H1 (cell line): ENCODE measurements at regions not wholly inside any gene's neighbourhood (a gene's known extent, or its start where the extent isn't known, plus 50 kb on each side); places are given as distances from the start of the nearest gene placed in this dataset.

Source experiments
- BACH1 ChIP-seq: IDR thresholded peaks from 2 replicates; pipeline ENCODE4 v1.6.1; 2012; ENCODE audit warnings: low read length, improper control_type of control experiment
- EP300 ChIP-seq, 2 experiments: IDR thresholded peaks; 1 replicate in 1 of 2; 2 replicates in 1 of 2; pipeline ENCODE4 v1.6.1; 2011 to 2012; ENCODE audit warnings: low read depth in 2 of 2, low read length in 2 of 2, mild to moderate bottlenecking in 2 of 2, borderline replicate concordance in 1 of 2, inconsistent platforms in 1 of 2, moderate library complexity in 1 of 2
- FOSL1 ChIP-seq: IDR thresholded peaks from 2 replicates; pipeline ENCODE4 v1.6.1; 2011; ENCODE audit warnings: mild to moderate bottlenecking, low read depth, low read length, moderate library complexity; ENCODE audit not compliant: insufficient read depth
- HDAC6 ChIP-seq: IDR thresholded peaks from one replicate; pipeline ENCODE4 v1.7.1; 2012; ENCODE audit warnings: low read depth, mild to moderate bottlenecking, inconsistent platforms, low read length, moderate library complexity
- JUND ChIP-seq: IDR thresholded peaks from 2 replicates; pipeline ENCODE4 v1.6.1; 2011; ENCODE audit warnings: mild to moderate bottlenecking, improper control_type of control experiment, low read length
- KDM5A ChIP-seq: fragments of 200-600 bp; IDR thresholded peaks from 2 replicates; pipeline ENCODE4 v1.7.1; 2012; ENCODE audit warnings: mild to moderate bottlenecking, low read length, inconsistent platforms, mixed read lengths
- POLR2A ChIP-seq, 2 experiments: IDR thresholded peaks; 1 replicate in 1 of 2; 2 replicates in 1 of 2; pipeline ENCODE4 v1.6.1; 2011; ENCODE audit warnings: low read depth in 2 of 2, low read length in 2 of 2, mild to moderate bottlenecking in 2 of 2; ENCODE audit errors: control extremely low read depth in 1 of 2
- RAD21 ChIP-seq, 2 experiments: IDR thresholded peaks in 1 of 2; conservative IDR thresholded peaks in 1 of 2; 2 replicates each; pipeline ENCODE4 v1.6.1; 2011; ENCODE audit warnings: low read depth in 2 of 2, low read length in 2 of 2, improper control_type of control experiment in 1 of 2, inconsistent platforms in 1 of 2, mild to moderate bottlenecking in 1 of 2, moderate library complexity in 1 of 2
- ZNF274 ChIP-seq: IDR thresholded peaks from 2 replicates; pipeline ENCODE4 v1.7.0; 2012; ENCODE audit warnings: low read length, borderline replicate concordance; ENCODE audit errors: extremely low read depth
- TF ChIP-seq, protein P1 (sequence below), 3 experiments: IDR thresholded peaks; 1 replicate in 2 of 3; 2 replicates in 1 of 3; pipeline versions ENCODE4 v1.5.1 to v1.6.1; 2011; ENCODE audit warnings: low read length in 3 of 3, mild to moderate bottlenecking in 3 of 3, inconsistent platforms in 2 of 3, low read depth in 1 of 3, moderate library complexity in 1 of 3; ENCODE audit not compliant: insufficient read depth in 1 of 3; ENCODE audit errors: control extremely low read depth in 1 of 3
- TF ChIP-seq, protein P2 (sequence below): IDR thresholded peaks from 2 replicates; pipeline ENCODE4 v1.6.1; 2011; ENCODE audit warnings: low read length, improper control_type of control experiment

DNA sequence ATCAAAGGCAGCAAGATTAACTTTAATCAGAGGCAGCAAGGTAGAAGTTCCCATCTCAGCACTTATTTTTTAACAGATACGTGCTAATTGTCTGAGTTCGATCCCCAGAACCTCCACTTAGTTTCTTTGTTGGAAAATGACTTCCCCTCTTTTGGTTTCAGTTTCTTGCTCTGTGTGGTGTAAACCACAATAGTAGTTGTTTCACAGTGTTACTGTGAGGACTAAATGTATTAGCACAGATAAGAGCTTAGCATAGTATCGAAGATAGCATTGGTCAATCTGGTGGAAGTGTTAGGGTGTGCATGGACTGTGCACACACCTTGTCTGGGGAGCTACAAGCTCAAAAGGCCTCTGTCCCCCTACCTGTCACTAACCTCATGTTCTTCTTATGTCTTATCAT, 988.3 kb upstream of the GYPC start:
- TF ChIP-seq, protein P1, sequence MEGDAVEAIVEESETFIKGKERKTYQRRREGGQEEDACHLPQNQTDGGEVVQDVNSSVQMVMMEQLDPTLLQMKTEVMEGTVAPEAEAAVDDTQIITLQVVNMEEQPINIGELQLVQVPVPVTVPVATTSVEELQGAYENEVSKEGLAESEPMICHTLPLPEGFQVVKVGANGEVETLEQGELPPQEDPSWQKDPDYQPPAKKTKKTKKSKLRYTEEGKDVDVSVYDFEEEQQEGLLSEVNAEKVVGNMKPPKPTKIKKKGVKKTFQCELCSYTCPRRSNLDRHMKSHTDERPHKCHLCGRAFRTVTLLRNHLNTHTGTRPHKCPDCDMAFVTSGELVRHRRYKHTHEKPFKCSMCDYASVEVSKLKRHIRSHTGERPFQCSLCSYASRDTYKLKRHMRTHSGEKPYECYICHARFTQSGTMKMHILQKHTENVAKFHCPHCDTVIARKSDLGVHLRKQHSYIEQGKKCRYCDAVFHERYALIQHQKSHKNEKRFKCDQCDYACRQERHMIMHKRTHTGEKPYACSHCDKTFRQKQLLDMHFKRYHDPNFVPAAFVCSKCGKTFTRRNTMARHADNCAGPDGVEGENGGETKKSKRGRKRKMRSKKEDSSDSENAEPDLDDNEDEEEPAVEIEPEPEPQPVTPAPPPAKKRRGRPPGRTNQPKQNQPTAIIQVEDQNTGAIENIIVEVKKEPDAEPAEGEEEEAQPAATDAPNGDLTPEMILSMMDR (IDR thresholded peaks at IDR 0.05; ENCODE audit: control extremely low read depth in 1 of 3, insufficient read depth in 1 of 3, low read depth in 1 of 3, low read length in 3 of 3): no peak
- TF ChIP-seq POLR2A (IDR thresholded peaks at IDR 0.05; ENCODE audit: control extremely low read depth in 1 of 2, low read depth in 2 of 2, low read length in 2 of 2) (no peak), KDM5A (no peak), HDAC6 (no peak), JUND (no peak), FOSL1 (no peak), ZNF274 (no peak), EP300 (IDR thresholded peaks at IDR 0.05; ENCODE audit: borderline replicate concordance in 1 of 2, low read depth in 2 of 2, low read length in 2 of 2) (no peak), BACH1 (no peak), RAD21 (IDR thresholded peaks at IDR 0.05 in 1 of 2, conservative IDR thresholded peaks at IDR 0.05 in 1 of 2; ENCODE audit: low read depth in 2 of 2, low read length in 2 of 2) (no peak)
- TF ChIP-seq, protein P2, sequence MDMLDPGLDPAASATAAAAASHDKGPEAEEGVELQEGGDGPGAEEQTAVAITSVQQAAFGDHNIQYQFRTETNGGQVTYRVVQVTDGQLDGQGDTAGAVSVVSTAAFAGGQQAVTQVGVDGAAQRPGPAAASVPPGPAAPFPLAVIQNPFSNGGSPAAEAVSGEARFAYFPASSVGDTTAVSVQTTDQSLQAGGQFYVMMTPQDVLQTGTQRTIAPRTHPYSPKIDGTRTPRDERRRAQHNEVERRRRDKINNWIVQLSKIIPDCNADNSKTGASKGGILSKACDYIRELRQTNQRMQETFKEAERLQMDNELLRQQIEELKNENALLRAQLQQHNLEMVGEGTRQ: no peak
